Heart right ventricle (tissue), 16 donors: ENCODE measurements at regions not wholly inside any gene's neighbourhood (a gene's known extent, or its start where the extent isn't known, plus 50 kb on each side); places are given as distances from the start of the nearest gene placed in this dataset.

Experiments used
- ATAC-seq, 8 donors: fragments of 200-7000 bp; cut with Tn5 transposase; one replicate each; pipeline ENCODE4 v1.9.1; 2020; ENCODE audit warnings: mild to moderate bottlenecking in 8 of 8, moderate library complexity in 8 of 8, moderate number of reproducible peaks in 1 of 8
- DNase-seq, 2 donors: peaks; one replicate each; pipeline ENCODE4 v3.0.0-alpha.2; 2020
- H3K27ac ChIP-seq, 10 donors: fragments of 200-600 bp; sonication (generic) in 2 of 10; one replicate each; pipeline versions ENCODE4 v1.5.0 to v1.8.0; 2020 to 2022; ENCODE audit warnings: mild to moderate bottlenecking in 3 of 10
- H3K27me3 ChIP-seq, 7 donors: fragments of 200-600 bp; one replicate each; pipeline ENCODE4 v1.8.0; 2021 to 2022; ENCODE audit warnings: mild to moderate bottlenecking in 2 of 7
- H3K36me3 ChIP-seq, 9 donors: fragments of 200-600 bp; sonication (generic) in 1 of 9; one replicate each; pipeline versions ENCODE4 v1.5.0 to v1.8.0; 2020 to 2022; ENCODE audit warnings: mild to moderate bottlenecking in 2 of 9
- H3K4me1 ChIP-seq, 9 donors: fragments of 200-600 bp; sonication (generic) in 1 of 9; one replicate each; pipeline versions ENCODE4 v1.5.0 to v1.8.0; 2020 to 2022; ENCODE audit warnings: mild to moderate bottlenecking in 4 of 9
- H3K4me3 ChIP-seq, 10 donors: fragments of 200-600 bp; sonication (generic) in 2 of 10; one replicate each; pipeline versions ENCODE4 v1.5.0 to v1.8.0; 2020 to 2022; ENCODE audit warnings: mild to moderate bottlenecking in 7 of 10, moderate library complexity in 2 of 10
- H3K9me3 ChIP-seq, 11 donors: fragments of 200-600 bp in 10 of 11; sonication (generic) in 2 of 11; one replicate each; pipeline versions ENCODE4 v1.5.0 to v1.8.0; 2013 to 2022; ENCODE audit warnings: mild to moderate bottlenecking in 2 of 11, control low read depth in 1 of 11, moderate library complexity in 1 of 11
- CTCF ChIP-seq, 9 donors: fragments of 200-600 bp; sonication (generic) in 2 of 9; IDR thresholded peaks; one replicate each; pipeline versions ENCODE4 v1.5.0 to v1.8.0; 2021 to 2022; ENCODE audit warnings: antibody characterized with exemption in 9 of 9, mild to moderate bottlenecking in 5 of 9, moderate library complexity in 1 of 9
- WGBS, 2 donors: extraction: QIAGEN DNeasy Blood & Tissue Kit; methylation state at CpG; one replicate each; pipeline ENCODE4 v1.1.7; 2013; ENCODE audit warnings: inconsistent platforms in 1 of 2; 5-methylcytosine and 5-hydroxymethylcytosine counted together
- intact Hi-C, 10 donors: fragments of 100-400 bp; cut with DNase I; formaldehyde crosslinking; loops; one replicate each; pipeline versions ENCODE4 v1.11.1 to v1.14.2; 2022
- donor health status: Arrhythmogenic right ventricular cardiomyopathy.
- donor health status: ischemic (EF 13 %, LVEDD 7.1; RV severe dilation, severe dysfunction).
- donor health status: healthy with polysubstance abuse.
- donor health status: DM: no; HTN: yes; CAD: no.
- donor health status: DM: no; HTN: no; CAD: no.
- donor health status: ischemic (EF 25% LVEDD 6.9; RV normal size, moderate dysfunction).
- donor health status: ischemic (EF 25% LVEDD 5.7; RV mildly dilated, moderate dysfunction).
- donor health status: healthy.
- donor health status: DM: yes; HTN: yes; CAD: no.
- donor health status: Ischemic cardiomyopathy.
- donor health status: ischemic (EF 35%, LVEDD 5.7; RV mildly dilated, moderate dysfunction).
- donor health status: nonischemic (EF 11% LVEDD 7.7; RV severe dilation, severe dysfunction).
- donor health status: DM: yes; HTN: yes; CAD: no.
- donor health status: PGD.
- donor health status: ischemic (EF 29% LVEDD 5.4; RV normal size, mild dysfunction).
- donor health status: nonischemic (EF 23%, LVEDD 6.1; RV moderate dilation, normal function).

DNA sequence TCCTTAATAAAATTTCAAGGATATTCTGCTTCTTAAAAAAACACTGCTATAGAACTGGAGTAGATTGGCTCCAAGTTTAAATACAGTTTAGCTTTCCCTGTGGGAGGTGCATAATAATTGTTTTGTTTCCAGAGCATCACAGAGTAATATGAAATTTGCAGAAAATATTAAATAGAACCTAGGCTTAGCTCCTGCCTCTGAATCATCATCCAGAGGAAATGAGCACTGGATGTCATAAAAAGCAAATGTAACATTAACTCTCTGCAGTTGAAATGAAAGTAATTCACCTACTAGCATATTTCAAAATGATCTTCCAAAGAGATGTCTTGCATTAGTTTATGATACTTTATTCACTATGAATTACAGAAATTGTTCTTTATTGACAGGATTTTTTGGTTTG is 769.8 kb downstream of the C12orf50 start:
- Histone ChIP-seq H3K4me3 (no peak overlapping the region), H3K27ac (no peak overlapping the region), H3K4me1 (no peaks in the 10 kb centered on the region), H3K9me3 (peaks cover 0 to 5% (median 0%) of the 10 kb centered on the region in 11 donors), H3K36me3 (no peaks in the 10 kb centered on the region), H3K27me3 (no peaks in the 10 kb centered on the region)
- no peak for DNase-seq
- no peak for TF ChIP-seq CTCF (IDR thresholded peaks at IDR 0.05)
- no peak for ATAC-seq
- intact Hi-C loops = no loop called here

DNA sequence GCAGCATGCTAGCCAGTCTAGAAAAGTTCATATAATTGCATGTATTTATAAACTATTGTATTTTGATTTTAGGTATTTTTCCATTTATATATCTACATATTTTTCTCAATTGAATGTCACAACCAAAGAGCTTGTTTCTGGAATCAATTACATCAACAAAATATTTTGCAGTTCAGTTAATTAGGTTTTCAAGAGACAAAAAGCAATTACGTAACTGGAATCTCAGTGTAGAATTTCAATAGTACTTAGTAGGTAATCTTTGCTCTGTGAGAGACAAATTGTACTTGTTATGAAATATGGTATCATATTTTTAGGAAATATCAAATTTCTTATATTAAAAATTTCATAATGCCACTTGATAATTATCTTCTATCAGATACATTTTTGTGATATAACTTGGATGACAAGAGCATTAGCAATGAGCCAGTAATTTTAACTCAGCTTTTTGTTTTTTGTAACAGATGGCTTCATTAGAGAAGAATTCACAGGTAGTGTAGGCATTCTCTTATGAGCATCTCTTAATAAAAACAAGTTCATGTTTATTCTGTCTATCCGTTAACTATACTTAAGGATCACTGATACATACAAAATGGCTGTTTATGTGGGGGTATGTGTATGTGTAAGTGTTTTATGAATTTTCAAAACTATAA is 774.7 kb downstream of the C12orf50 start:
- TF ChIP-seq CTCF (IDR thresholded peaks at IDR 0.05) = no peak
- intact Hi-C loops = no loop called here
- ATAC-seq (no peak), DNase-seq (no peak)
- Histone ChIP-seq H3K4me3 (no peak overlapping the region), H3K27ac (no peak overlapping the region), H3K27me3 (no peaks in the 10 kb centered on the region), H3K9me3 (peaks cover 0 to 9% (median 0%) of the 10 kb centered on the region in 11 donors), H3K4me1 (no peaks in the 10 kb centered on the region), H3K36me3 (no peaks in the 10 kb centered on the region)
- 91 to 93% methylated on average over 2 of the region's 2 CpGs for WGBS, 2 donors

DNA sequence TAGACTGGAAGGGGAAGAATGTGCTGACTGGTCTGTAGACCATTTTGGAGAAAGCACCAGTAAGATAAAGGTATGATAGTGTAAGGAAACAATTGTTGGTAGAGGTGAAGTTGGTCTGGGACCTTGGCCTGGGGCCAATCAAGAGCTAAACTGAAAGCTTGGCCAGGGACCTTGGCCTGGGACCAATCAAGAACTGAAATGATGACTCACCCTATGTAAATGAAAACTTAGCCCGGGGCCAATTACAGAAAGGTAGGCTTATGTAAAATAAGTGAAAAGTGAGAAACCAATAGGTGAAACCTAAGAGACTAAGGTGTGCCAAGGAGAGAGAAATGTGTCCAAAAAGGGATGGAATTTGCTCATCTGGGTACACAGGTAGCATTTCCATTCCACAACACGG is 776.0 kb downstream of the C12orf50 start:
- WGBS, 2 donors = 82 to 83% methylated on average over 2 of the region's 2 CpGs
- no peak overlapping the region for H3K4me3 ChIP-seq
- no peaks in the 10 kb centered on the region for H3K27me3 ChIP-seq
- H3K36me3 ChIP-seq = no peaks in the 10 kb centered on the region
- ATAC-seq (no peak), DNase-seq (no peak)
- TF ChIP-seq CTCF (IDR thresholded peaks at IDR 0.05) = no peak
- intact Hi-C loops = no loop called here
- H3K27ac ChIP-seq = no peak overlapping the region
- no peaks in the 10 kb centered on the region for H3K4me1 ChIP-seq
- H3K9me3 ChIP-seq = peaks cover 0 to 9% (median 0%) of the 10 kb centered on the region in 11 donors

DNA sequence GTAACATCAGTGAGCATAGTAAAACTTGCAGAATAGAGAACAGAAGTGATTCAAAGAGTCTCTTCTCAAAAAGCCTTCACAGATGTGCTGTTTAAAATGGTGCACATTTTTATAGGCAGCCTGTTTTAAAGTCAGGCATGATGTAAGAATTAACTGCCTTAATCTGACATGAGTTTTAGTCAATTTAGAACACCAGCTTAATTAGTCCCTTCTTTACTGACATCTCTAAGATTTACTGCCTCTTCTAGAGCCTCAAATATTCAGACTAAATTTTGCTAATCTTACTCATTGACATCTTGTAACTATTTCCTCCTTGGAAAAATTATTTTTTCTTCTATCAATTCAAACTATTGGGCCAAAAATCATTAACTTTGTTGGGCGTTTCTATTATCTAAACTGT is 782.5 kb downstream of the C12orf50 start:
- no peak for ATAC-seq
- WGBS, 2 donors = 56 to 70% methylated on average over 1 of the region's 1 CpG

More for the DNA sequence above, 782.5 kb downstream of the C12orf50 start:
- Histone ChIP-seq H3K4me1 (no peaks in the 10 kb centered on the region), H3K27ac (no peak overlapping the region), H3K4me3 (no peak overlapping the region), H3K27me3 (no peaks in the 10 kb centered on the region), H3K36me3 (no peaks in the 10 kb centered on the region), H3K9me3 (no peaks in the 10 kb centered on the region)
- no peak for DNase-seq
- TF ChIP-seq CTCF (IDR thresholded peaks at IDR 0.05) = no peak
- intact Hi-C loops = no loop called here
